Esophagus mucosa (tissue), 1 donor: ENCODE measurements at regions not wholly inside any gene's neighbourhood (a gene's known extent, or its start where the extent isn't known, plus 50 kb on each side); places are given as distances from the start of the nearest gene placed in this dataset.

Experiments used
- ATAC-seq: fragments of 200-7000 bp; cut with Tn5 transposase; one replicate; pipeline ENCODE4 v1.9.1; 2020
- donor health status: DM: yes; HTN: yes; CAD: no.

GRCh38 chr7:106480161-106480579 is 180.8 kb downstream of the CCDC71L start:
- ATAC-seq = no peak

GRCh38 chr7:106476751-106477150 is 184.2 kb downstream of the CCDC71L start:
- ATAC-seq = no peak

- ATAC-seq = no peak
Observed at GRCh38 chr7:106472741-106473140, 188.0 kb upstream of the NAMPT start.

- ATAC-seq = no peak
Observed at GRCh38 chr7:106471686-106472440, 187.1 kb upstream of the NAMPT start.

- ATAC-seq = no peak
Observed at GRCh38 chr7:106471021-106471420, 186.2 kb upstream of the NAMPT start.

GRCh38 chr7:106466867-106467266 is 182.1 kb upstream of the NAMPT start:
- ATAC-seq = no peak

- no peak for ATAC-seq
Observed at GRCh38 chr7:106465704-106466468, 181.1 kb upstream of the NAMPT start.

GRCh38 chr7:106464651-106465050 is 179.9 kb upstream of the NAMPT start:
- no peak for ATAC-seq

GRCh38 chr7:106463851-106464611 is 179.2 kb upstream of the NAMPT start:
- ATAC-seq = no peak

GRCh38 chr7:106462914-106463482 is 178.2 kb upstream of the NAMPT start:
- no peak for ATAC-seq

- ATAC-seq = peak; percentile 38
Observed at GRCh38 chr7:106462365-106462859, 177.6 kb upstream of the NAMPT start.

GRCh38 chr7:106460792-106461254 is 176.0 kb upstream of the NAMPT start:
- ATAC-seq = peak; percentile 71

GRCh38 chr7:106459397-106460072 is 174.8 kb upstream of the NAMPT start:
- ATAC-seq = no peak

GRCh38 chr7:106457678-106458077 is 172.9 kb upstream of the NAMPT start:
- ATAC-seq = no peak

GRCh38 chr7:106456329-106456728 is 171.5 kb upstream of the NAMPT start:
- no peak for ATAC-seq

- no peak for ATAC-seq
Observed at GRCh38 chr7:106452031-106452851, 167.5 kb upstream of the NAMPT start.

- no peak for ATAC-seq
Observed at GRCh38 chr7:106451171-106451570, 166.4 kb upstream of the NAMPT start.

GRCh38 chr7:106450716-106451115 is 165.9 kb upstream of the NAMPT start:
- no peak for ATAC-seq

GRCh38 chr7:106448992-106449859 is 164.4 kb upstream of the NAMPT start:
- ATAC-seq = no peak
